CD14-positive monocyte (primary cell): ENCODE measurements at regions not wholly inside any gene's neighbourhood (a gene's known extent, or its start where the extent isn't known, plus 50 kb on each side); places are given as distances from the start of the nearest gene placed in this dataset.

Experiments used
- DNase-seq, 3 donors: peaks; one replicate each; pipeline ENCODE4 v3.0.0-alpha.2; 2011 to 2022
- H2AFZ ChIP-seq: 2 replicates; pipeline ENCODE4 v1.6.0; 2012; ENCODE audit warnings: mild to moderate bottlenecking, low read depth, low read length, inconsistent platforms; ENCODE audit not compliant: insufficient read depth, poor library complexity, severe bottlenecking
- H3K27ac ChIP-seq, 2 donors: 1 replicate in 1 of 2; 2 replicates in 1 of 2; pipeline ENCODE4 v1.5.1; 2012 to 2013; ENCODE audit warnings: low read length in 2 of 2, control low read depth in 1 of 2, inconsistent platforms in 1 of 2, low read depth in 1 of 2, mild to moderate bottlenecking in 1 of 2
- H3K27me3 ChIP-seq, 2 donors: one replicate each; pipeline versions ENCODE4 v1.6.0 to v1.6.1; 2011 to 2013; ENCODE audit warnings: low read length in 2 of 2; ENCODE audit not compliant: control insufficient read depth in 2 of 2, insufficient read depth in 2 of 2
- H3K36me3 ChIP-seq, 2 donors: replicated peaks in 1 of 2; 1 replicate in 1 of 2; 2 replicates in 1 of 2; pipeline versions ENCODE4 v1.5.1 to v1.6.1; 2012 to 2013; ENCODE audit warnings: low read length in 2 of 2, control low read depth in 1 of 2, inconsistent platforms in 1 of 2, mild to moderate bottlenecking in 1 of 2; ENCODE audit not compliant: insufficient read depth in 2 of 2, control insufficient read depth in 1 of 2
- H3K4me1 ChIP-seq, 2 donors: 1 replicate in 1 of 2; 2 replicates in 1 of 2; pipeline versions ENCODE4 v1.5.1 to v1.6.1; 2012 to 2013; ENCODE audit warnings: low read length in 2 of 2, control low read depth in 1 of 2, inconsistent platforms in 1 of 2, mild to moderate bottlenecking in 1 of 2, moderate library complexity in 1 of 2; ENCODE audit not compliant: insufficient read depth in 2 of 2, control insufficient read depth in 1 of 2
- H3K4me2 ChIP-seq: replicated peaks from 2 replicates; pipeline ENCODE3; 2012; ENCODE audit warnings: low read length, moderate library complexity, mild to moderate bottlenecking; ENCODE audit not compliant: poor library complexity, severe bottlenecking; ENCODE audit errors: extremely low read depth
- H3K4me3 ChIP-seq, 3 experiments: fragments of 200-600 bp in 1 of 3; sonication (generic) in 1 of 3; replicated peaks in 1 of 3; 1 replicate in 2 of 3; 2 replicates in 1 of 3; pipeline ENCODE4 v1.5.1; 2011 to 2013; ENCODE audit warnings: low read length in 3 of 3, mild to moderate bottlenecking in 3 of 3, control low read depth in 2 of 3, low read depth in 2 of 3, inconsistent platforms in 1 of 3, moderate library complexity in 1 of 3
- H3K79me2 ChIP-seq: 2 replicates; pipeline ENCODE4 v1.6.0; 2012; ENCODE audit warnings: mild to moderate bottlenecking, control low read depth, inconsistent platforms, low read length, moderate library complexity; ENCODE audit not compliant: insufficient read depth
- H3K9ac ChIP-seq: 2 replicates; pipeline ENCODE4 v1.6.0; 2017; ENCODE audit warnings: low read length, mild to moderate bottlenecking; ENCODE audit not compliant: insufficient read depth, poor library complexity, severe bottlenecking
- H3K9me3 ChIP-seq, 2 donors: replicated peaks in 1 of 2; 1 replicate in 1 of 2; 2 replicates in 1 of 2; pipeline versions ENCODE4 v1.5.1 to v1.6.1; 2012 to 2013; ENCODE audit warnings: low read length in 2 of 2, control low read depth in 1 of 2; ENCODE audit not compliant: control insufficient read depth in 1 of 2, insufficient read depth in 1 of 2
- H4K20me1 ChIP-seq: 2 replicates; pipeline ENCODE4 v1.6.0; 2012; ENCODE audit warnings: mild to moderate bottlenecking, low read length, control low read depth, moderate library complexity; ENCODE audit not compliant: insufficient read depth
- H3K27ac Mint-ChIP-seq, 7 donors: one replicate each; pipeline ENCODE4 v1.8.0; 2020; ENCODE audit warnings: mild to moderate bottlenecking in 7 of 7, mixed read lengths in 7 of 7, moderate library complexity in 6 of 7, inconsistent platforms in 2 of 7
- H3K27me3 Mint-ChIP-seq, 3 donors: one replicate each; pipeline ENCODE4 v1.8.0; 2021 to 2022; ENCODE audit warnings: low read depth in 3 of 3, mild to moderate bottlenecking in 3 of 3, mixed read lengths in 3 of 3, moderate library complexity in 3 of 3, inconsistent platforms in 1 of 3
- H3K36me3 Mint-ChIP-seq, 2 donors: one replicate each; pipeline ENCODE4 v1.8.0; 2020; ENCODE audit warnings: mixed read lengths in 2 of 2, inconsistent platforms in 1 of 2, mild to moderate bottlenecking in 1 of 2
- H3K4me1 Mint-ChIP-seq: one replicate; pipeline ENCODE4 v1.8.0; 2020; ENCODE audit warnings: mild to moderate bottlenecking, mixed read lengths
- H3K4me3 Mint-ChIP-seq, 2 donors: one replicate each; pipeline ENCODE4 v1.8.0; 2020; ENCODE audit warnings: mild to moderate bottlenecking in 2 of 2, mixed read lengths in 2 of 2, moderate library complexity in 1 of 2
- H3K9me3 Mint-ChIP-seq, 7 donors: one replicate each; pipeline ENCODE4 v1.8.0; 2020 to 2022; ENCODE audit warnings: mixed read lengths in 7 of 7, mild to moderate bottlenecking in 6 of 7, moderate library complexity in 6 of 7, inconsistent platforms in 2 of 7
- WGBS: methylation state at CpG from one replicate; pipeline ENCODE4 v1.1.5; 2013; ENCODE audit warnings: missing lambda C conversion rate; ENCODE audit not compliant: insufficient coverage; 5-methylcytosine and 5-hydroxymethylcytosine counted together
- intact Hi-C, 2 donors: fragments of 100-400 bp; cut with micrococcal nuclease; formaldehyde crosslinking; loops; one replicate each; pipeline versions ENCODE4 v1.15.0 to v1.15.1; 2023
- TF ChIP-seq, protein P1 (sequence below): fragments of 200-600 bp; IDR thresholded peaks from one replicate; pipeline ENCODE4 v1.8.0; 2022; ENCODE audit warnings: antibody characterized with exemption, mild to moderate bottlenecking

GRCh38 chr2:203612246-203612645 lies 77.1 kb upstream of the RAPH1 start:
- Histone ChIP-seq H3K27ac (no peak overlapping the region), H2AFZ (no peak overlapping the region), H3K79me2 (no peaks in the 10 kb centered on the region), H3K9ac (no peak overlapping the region), H4K20me1 (no peaks in the 10 kb centered on the region), H3K36me3 (no peaks in the 10 kb centered on the region), H3K4me1 (no peaks in the 10 kb centered on the region), H3K4me3 (no peak overlapping the region), H3K27me3 (no peaks in the 10 kb centered on the region), H3K4me2 (no peak overlapping the region), H3K9me3 (no peaks in the 10 kb centered on the region)
- TF ChIP-seq, protein P1, sequence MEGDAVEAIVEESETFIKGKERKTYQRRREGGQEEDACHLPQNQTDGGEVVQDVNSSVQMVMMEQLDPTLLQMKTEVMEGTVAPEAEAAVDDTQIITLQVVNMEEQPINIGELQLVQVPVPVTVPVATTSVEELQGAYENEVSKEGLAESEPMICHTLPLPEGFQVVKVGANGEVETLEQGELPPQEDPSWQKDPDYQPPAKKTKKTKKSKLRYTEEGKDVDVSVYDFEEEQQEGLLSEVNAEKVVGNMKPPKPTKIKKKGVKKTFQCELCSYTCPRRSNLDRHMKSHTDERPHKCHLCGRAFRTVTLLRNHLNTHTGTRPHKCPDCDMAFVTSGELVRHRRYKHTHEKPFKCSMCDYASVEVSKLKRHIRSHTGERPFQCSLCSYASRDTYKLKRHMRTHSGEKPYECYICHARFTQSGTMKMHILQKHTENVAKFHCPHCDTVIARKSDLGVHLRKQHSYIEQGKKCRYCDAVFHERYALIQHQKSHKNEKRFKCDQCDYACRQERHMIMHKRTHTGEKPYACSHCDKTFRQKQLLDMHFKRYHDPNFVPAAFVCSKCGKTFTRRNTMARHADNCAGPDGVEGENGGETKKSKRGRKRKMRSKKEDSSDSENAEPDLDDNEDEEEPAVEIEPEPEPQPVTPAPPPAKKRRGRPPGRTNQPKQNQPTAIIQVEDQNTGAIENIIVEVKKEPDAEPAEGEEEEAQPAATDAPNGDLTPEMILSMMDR: no peak
- no peaks in the 10 kb centered on the region for H3K36me3 Mint-ChIP-seq
- no peaks in the 10 kb centered on the region for H3K9me3 Mint-ChIP-seq
- H3K4me1 Mint-ChIP-seq: no peaks in the 10 kb centered on the region
- no peak overlapping the region for H3K4me3 Mint-ChIP-seq
- H3K27ac Mint-ChIP-seq: no peak overlapping the region
- no peak for DNase-seq
- H3K27me3 Mint-ChIP-seq: peaks cover 2 to 5% (median 3%) of the 10 kb centered on the region in 3 donors
- intact Hi-C loops: no loop called here
- WGBS: 100% methylated on average over 1 of the region's 4 CpGs

DNA sequence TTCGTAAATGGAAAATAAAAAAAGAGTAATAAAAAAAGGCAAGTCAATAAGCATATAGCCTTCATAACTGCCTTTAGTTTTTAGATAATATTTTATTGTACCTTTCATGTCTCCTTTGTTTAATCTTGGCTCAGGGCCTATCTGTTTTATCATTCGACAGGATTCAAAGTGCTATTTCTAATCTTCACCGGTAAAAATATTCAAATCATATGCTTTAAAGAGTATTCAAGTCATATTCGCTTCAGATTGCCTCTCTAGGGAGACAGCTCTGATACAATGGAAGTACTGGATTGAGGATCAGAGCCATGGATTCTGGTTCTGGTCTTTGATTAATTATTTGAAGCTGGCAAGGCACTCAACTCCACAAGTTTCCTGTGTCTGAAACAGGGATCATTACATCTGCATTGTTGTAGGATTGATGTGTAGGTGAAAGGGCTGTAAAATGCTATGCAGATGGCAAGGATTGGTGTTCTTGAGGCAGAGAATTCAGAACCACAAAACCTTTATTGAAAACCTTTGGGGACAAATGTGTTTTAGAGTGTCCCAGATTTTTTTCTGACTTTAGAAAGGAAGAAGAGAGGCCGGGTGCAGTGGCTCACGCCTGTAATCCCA lies 84.3 kb upstream of the RAPH1 start:
- Histone ChIP-seq H3K4me1 (no peaks in the 10 kb centered on the region), H3K36me3 (no peaks in the 10 kb centered on the region), H3K4me3 (no peak overlapping the region), H3K27ac (no peak overlapping the region), H3K9ac (no peak overlapping the region), H3K79me2 (no peaks in the 10 kb centered on the region), H4K20me1 (no peaks in the 10 kb centered on the region), H3K9me3 (no peaks in the 10 kb centered on the region), H2AFZ (no peak overlapping the region), H3K27me3 (no peaks in the 10 kb centered on the region), H3K4me2 (no peak overlapping the region)
- no peak overlapping the region for H3K4me3 Mint-ChIP-seq
- TF ChIP-seq, protein P1: no peak
- H3K27me3 Mint-ChIP-seq: peaks cover 0 to 2% (median 2%) of the 10 kb centered on the region in 3 donors
- no peak overlapping the region for H3K27ac Mint-ChIP-seq
- H3K9me3 Mint-ChIP-seq: peaks cover 0 to 8% (median 4%) of the 10 kb centered on the region in 7 donors
- 100% methylated on average over 2 of the region's 6 CpGs for WGBS
- H3K36me3 Mint-ChIP-seq: no peaks in the 10 kb centered on the region
- H3K4me1 Mint-ChIP-seq: peaks cover 1% of the 10 kb centered on the region
- intact Hi-C loops: no loop called here
- DNase-seq: no peak
